Uterus (tissue), 3 donors: ENCODE measurements at regions not wholly inside any gene's neighbourhood (a gene's known extent, or its start where the extent isn't known, plus 50 kb on each side); places are given as distances from the start of the nearest gene placed in this dataset.

ENCODE experiments used
- DNase-seq, 2 donors: peaks; one replicate each; pipeline ENCODE4 v3.0.0-alpha.2; 2019 to 2020
- H3K27ac ChIP-seq, 2 donors: fragments of 200-600 bp; sonication (generic); 1 replicate in 1 of 2; 2 replicates in 1 of 2; pipeline ENCODE4 v1.5.1; 2016 to 2018
- H3K27me3 ChIP-seq, 2 donors: fragments of 200-600 bp; sonication (generic); one replicate each; pipeline ENCODE4 v1.5.1; 2018 to 2019; ENCODE audit warnings: control low read depth in 1 of 2
- H3K36me3 ChIP-seq, 2 donors: fragments of 200-600 bp; sonication (generic); one replicate each; pipeline ENCODE4 v1.5.1; 2019; ENCODE audit warnings: control low read depth in 1 of 2
- H3K4me1 ChIP-seq, 2 donors: fragments of 200-600 bp; sonication (generic); one replicate each; pipeline ENCODE4 v1.5.1; 2018 to 2019; ENCODE audit warnings: control low read depth in 1 of 2
- H3K4me3 ChIP-seq, 2 donors: fragments of 200-600 bp; sonication (generic); 1 replicate in 1 of 2; 2 replicates in 1 of 2; pipeline ENCODE4 v1.5.1; 2018 to 2019; ENCODE audit warnings: mild to moderate bottlenecking in 1 of 2
- H3K9me3 ChIP-seq, 2 donors: fragments of 200-600 bp; sonication (generic); one replicate each; pipeline ENCODE4 v1.5.1; 2019; ENCODE audit warnings: control low read depth in 1 of 2
- POLR2A ChIP-seq, 2 donors: fragments of 450-650 bp; IDR thresholded peaks; one replicate each; pipeline ENCODE4 v1.6.1; 2016; ENCODE audit warnings: antibody characterized with exemption in 2 of 2, mild to moderate bottlenecking in 1 of 2, moderate library complexity in 1 of 2
- intact Hi-C: fragments of 100-400 bp; cut with DNase I; formaldehyde crosslinking; loops from one replicate; pipeline ENCODE4 v1.15.1; 2023; ENCODE audit warnings: low total_unique reads
- TF ChIP-seq, protein P1 (sequence below), 4 experiments: fragments of 200-600 bp in 2 of 4; fragments of 450-650 bp in 2 of 4; sonication (generic) in 2 of 4; IDR thresholded peaks; one replicate each; pipeline ENCODE4 v1.5.1; 2016 to 2019; ENCODE audit warnings: antibody characterized with exemption in 4 of 4, mild to moderate bottlenecking in 2 of 4, moderate library complexity in 1 of 4
- donor health status: DM: yes; HTN: yes; CAD: no.

DNA sequence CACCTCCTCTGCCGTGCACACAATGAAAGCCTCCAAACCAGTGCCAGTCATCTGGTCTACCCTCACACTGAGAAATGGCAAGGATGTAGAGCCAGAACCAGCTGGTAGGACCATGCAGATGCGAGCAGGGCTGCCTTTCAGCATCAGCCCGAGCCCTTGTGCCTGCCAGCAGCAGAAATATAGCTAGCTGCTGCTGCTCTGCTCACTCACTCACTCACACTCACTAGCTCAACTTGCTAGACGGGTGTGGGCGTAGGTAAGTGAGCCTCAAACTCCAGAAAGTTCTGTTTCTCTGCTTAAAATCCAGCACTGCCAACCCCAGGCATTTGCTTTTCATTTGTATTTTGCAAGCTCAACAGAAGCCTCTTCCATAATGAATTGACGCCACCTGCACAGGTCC lies 114.0 kb downstream of the DRD1 start:
- H3K36me3 ChIP-seq, result no peaks in the 10 kb centered on the region
- intact Hi-C loops, result no loop called here
- no peak for DNase-seq

DNA sequence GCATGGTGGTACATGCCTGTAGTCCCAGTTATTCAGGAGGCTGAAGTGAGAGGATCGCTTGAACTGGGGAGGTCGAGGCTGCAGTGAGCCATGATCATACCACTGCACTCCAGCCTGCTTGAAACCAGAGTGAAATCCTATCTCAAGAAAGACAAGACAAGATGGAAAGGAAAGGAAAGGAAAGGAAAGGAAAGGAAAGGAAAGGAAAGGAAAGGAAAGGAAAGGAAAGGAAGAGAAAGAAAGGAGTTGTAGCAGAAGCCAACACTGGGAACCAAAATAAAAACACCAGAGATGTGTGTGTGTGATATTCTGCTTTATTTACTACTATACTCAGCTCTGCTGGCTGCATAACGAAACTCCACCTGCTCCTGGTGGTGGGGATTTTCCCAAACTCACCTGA lies 115.3 kb downstream of the DRD1 start:
- no peaks in the 10 kb centered on the region for H3K36me3 ChIP-seq
- no peaks in the 10 kb centered on the region for H3K27me3 ChIP-seq
- TF ChIP-seq, protein P1, sequence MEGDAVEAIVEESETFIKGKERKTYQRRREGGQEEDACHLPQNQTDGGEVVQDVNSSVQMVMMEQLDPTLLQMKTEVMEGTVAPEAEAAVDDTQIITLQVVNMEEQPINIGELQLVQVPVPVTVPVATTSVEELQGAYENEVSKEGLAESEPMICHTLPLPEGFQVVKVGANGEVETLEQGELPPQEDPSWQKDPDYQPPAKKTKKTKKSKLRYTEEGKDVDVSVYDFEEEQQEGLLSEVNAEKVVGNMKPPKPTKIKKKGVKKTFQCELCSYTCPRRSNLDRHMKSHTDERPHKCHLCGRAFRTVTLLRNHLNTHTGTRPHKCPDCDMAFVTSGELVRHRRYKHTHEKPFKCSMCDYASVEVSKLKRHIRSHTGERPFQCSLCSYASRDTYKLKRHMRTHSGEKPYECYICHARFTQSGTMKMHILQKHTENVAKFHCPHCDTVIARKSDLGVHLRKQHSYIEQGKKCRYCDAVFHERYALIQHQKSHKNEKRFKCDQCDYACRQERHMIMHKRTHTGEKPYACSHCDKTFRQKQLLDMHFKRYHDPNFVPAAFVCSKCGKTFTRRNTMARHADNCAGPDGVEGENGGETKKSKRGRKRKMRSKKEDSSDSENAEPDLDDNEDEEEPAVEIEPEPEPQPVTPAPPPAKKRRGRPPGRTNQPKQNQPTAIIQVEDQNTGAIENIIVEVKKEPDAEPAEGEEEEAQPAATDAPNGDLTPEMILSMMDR (IDR thresholded peaks at IDR 0.05), result no peak
- TF ChIP-seq POLR2A (IDR thresholded peaks at IDR 0.05), result no peak
- no peaks in the 10 kb centered on the region for H3K9me3 ChIP-seq
- intact Hi-C loops, result no loop called here
- DNase-seq, result no peak
- no peak overlapping the region for H3K4me3 ChIP-seq
- H3K27ac ChIP-seq, result no peak overlapping the region
- H3K4me1 ChIP-seq, result no peaks in the 10 kb centered on the region

More for the DNA sequence above, 114.0 kb downstream of the DRD1 start:
- Histone ChIP-seq H3K27me3 (no peaks in the 10 kb centered on the region), H3K4me1 (no peaks in the 10 kb centered on the region), H3K4me3 (no peak overlapping the region), H3K27ac (no peak overlapping the region), H3K9me3 (no peaks in the 10 kb centered on the region)
- TF ChIP-seq POLR2A (IDR thresholded peaks at IDR 0.05), result no peak
- TF ChIP-seq, protein P1 (IDR thresholded peaks at IDR 0.05), result no peak

DNA sequence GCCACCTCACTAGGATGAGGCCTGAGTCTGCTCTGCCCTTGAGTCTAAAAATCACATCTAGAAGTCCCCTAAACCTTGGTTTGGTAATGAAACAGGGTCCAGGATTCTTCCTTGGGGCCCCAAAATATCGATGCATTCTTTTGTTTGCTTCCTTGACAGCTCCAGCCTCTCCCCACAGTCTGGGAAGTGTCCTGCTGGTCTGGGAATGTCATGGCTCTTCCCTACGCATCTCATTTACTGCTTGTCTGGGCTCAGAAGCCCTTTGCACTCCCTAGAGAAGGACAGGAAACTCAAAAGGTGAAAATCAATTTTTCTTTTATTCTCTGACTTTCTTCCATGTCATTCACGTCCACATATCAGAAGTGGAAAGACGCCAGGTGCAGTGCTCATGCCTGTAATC lies 115.8 kb downstream of the DRD1 start:
- Histone ChIP-seq H3K36me3 (no peaks in the 10 kb centered on the region), H3K4me1 (no peaks in the 10 kb centered on the region), H3K27ac (no peak overlapping the region), H3K4me3 (no peak overlapping the region), H3K9me3 (no peaks in the 10 kb centered on the region), H3K27me3 (no peaks in the 10 kb centered on the region)
- no peak for DNase-seq
- intact Hi-C loops, result no loop called here
- TF ChIP-seq, protein P1 (IDR thresholded peaks at IDR 0.05), result no peak
- no peak for TF ChIP-seq POLR2A (IDR thresholded peaks at IDR 0.05)

DNA sequence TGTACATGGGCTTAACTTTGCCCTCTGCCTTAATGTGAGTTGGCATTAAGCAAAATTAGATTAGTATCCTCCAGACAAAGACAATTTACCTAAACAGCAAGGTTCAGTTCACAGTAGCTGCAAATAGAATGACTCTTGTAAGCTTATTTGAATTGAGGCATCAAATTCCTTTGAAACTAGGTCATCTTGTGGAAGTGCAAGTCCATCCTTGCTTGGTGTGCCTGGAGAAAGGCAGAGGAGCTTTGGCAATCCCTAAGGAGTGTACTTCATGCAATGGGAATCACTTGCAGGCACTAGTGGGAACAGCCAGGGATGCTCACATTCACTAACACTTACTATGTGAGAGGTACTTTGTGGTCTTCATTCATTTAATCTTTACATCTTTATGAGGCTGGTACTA lies 118.3 kb downstream of the DRD1 start:
- DNase-seq, result no peak
- intact Hi-C loops, result no loop called here
- Histone ChIP-seq H3K4me3 (no peak overlapping the region), H3K27ac (no peak overlapping the region), H3K4me1 (no peaks in the 10 kb centered on the region), H3K27me3 (no peaks in the 10 kb centered on the region), H3K9me3 (no peaks in the 10 kb centered on the region), H3K36me3 (no peaks in the 10 kb centered on the region)
- TF ChIP-seq POLR2A (IDR thresholded peaks at IDR 0.05), result no peak
- TF ChIP-seq, protein P1 (IDR thresholded peaks at IDR 0.05), result no peak

DNA sequence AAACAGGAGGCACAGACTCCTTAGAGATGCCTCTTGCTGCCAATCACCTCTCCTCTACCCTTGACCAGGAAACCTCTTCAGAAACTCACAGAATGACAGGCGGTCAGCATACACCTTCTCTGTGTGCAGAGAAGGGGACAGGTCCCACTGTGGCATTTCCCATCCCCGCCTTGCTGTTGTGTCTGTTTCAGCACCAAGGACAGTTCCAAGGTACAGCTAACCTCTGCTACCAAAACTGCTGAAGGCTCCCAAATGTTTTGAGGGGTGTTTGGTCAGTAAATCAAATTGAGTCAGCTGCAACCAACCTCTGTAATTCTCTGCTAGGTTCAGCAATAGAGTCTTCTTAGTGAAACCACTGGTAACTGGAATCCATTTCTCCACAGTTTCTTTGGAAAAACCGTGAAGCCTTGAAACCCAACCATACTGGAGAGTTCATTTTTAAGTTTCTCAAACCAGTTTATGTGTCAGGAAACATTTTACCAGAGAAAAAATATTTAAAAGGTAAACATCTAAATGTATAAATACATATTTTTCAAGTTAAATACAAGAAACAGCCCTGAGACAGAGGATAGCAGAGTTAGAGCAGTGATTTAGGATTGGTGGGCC lies 122.0 kb downstream of the DRD1 start:
- H3K4me1 ChIP-seq, result no peaks in the 10 kb centered on the region
- DNase-seq, result no peak
- no peak overlapping the region for H3K27ac ChIP-seq
- no peaks in the 10 kb centered on the region for H3K27me3 ChIP-seq
- no peaks in the 10 kb centered on the region for H3K36me3 ChIP-seq
- intact Hi-C loops, result no loop called here
- TF ChIP-seq POLR2A (IDR thresholded peaks at IDR 0.05), result no peak
- TF ChIP-seq, protein P1 (IDR thresholded peaks at IDR 0.05), result no peak
- no peak overlapping the region for H3K4me3 ChIP-seq
- H3K9me3 ChIP-seq, result no peaks in the 10 kb centered on the region
